ENCODE measurements at regions not wholly inside any gene's neighbourhood (a gene's known extent, or its start where the extent isn't known, plus 50 kb on each side); places are given as distances from the start of the nearest gene placed in this dataset.

DNA sequence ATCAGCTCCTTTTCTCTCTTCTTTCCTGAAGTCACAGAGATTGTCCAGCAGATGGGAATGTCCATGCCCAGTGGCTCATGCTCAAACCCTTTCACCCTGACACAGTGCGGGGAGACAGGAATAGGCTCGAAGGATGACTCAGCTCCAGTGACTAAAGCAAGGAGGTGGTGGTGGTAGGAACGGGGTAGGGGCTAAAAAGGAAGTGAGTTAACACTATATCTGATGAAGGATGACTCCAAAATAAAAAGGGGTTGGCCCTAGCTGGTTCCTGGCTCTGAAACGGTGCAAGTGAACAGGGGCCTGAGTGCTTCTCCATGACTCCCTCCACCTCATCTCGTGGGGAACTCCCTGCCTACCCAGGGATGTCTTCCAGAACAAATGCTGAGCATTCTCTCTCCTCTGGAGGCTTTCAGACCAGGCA lies 167.4 kb upstream of the LPP start:
- no peaks in the 10 kb centered on the region for H3K27me3 ChIP-seq (ENCODE audit: insufficient read depth)
- H3K79me2 ChIP-seq (ENCODE audit: insufficient read depth): no peaks in the 10 kb centered on the region
- no peak for DNase-seq
- peaks cover 0 to 15% of the 10 kb centered on the region in 2 experiments; a peak in 3 of 4 replicates for H3K4me1 ChIP-seq (ENCODE audit: control insufficient read depth in 1 of 2, insufficient read depth in 2 of 2, low read depth in 1 of 2, low read length in 1 of 2)
- peak overlapping the region; percentile 26; the same call in 1 of the 2 replicates for H3K4me2 ChIP-seq
- CTCF ChIA-PET: no interaction called here
- peak overlapping the region; percentile 41; the same call in 1 of the 2 replicates for H2AFZ ChIP-seq (ENCODE audit: low read depth)
- peaks cover 16% of the 10 kb centered on the region for H3F3A ChIP-seq (replicated peaks; ENCODE audit: insufficient read depth)
- peak overlapping the region in 1 of 2 experiments; percentile 82; a peak in 2 of 4 replicates for H3K27ac ChIP-seq (ENCODE audit: low read depth in 2 of 2, low read length in 1 of 2)
- POLR2A ChIA-PET: no interaction called here
- no peaks in the 10 kb centered on the region for H3K9me3 ChIP-seq
- H3K9ac ChIP-seq: no peak overlapping the region
- H3K9me2 ChIP-seq: no peaks in the 10 kb centered on the region
- H3K4me3 ChIP-seq (ENCODE audit: low read depth in 2 of 2, low read length in 1 of 2): no peak overlapping the region
- no peaks in the 10 kb centered on the region for H3K36me3 ChIP-seq (replicated peaks in 1 of 2; ENCODE audit: control insufficient read depth in 1 of 2, insufficient read depth in 2 of 2, low read length in 1 of 2)
- WGBS (ENCODE audit: low lambda C conversion rate): 0% methylated on average over 4 of the region's 5 CpGs
- H4K20me1 ChIP-seq (ENCODE audit: insufficient read depth): no peaks in the 10 kb centered on the region
- TF ChIP-seq IRF3 (IDR thresholded peaks at IDR 0.05; ENCODE audit: low read depth, low read length): no peak
- TF ChIP-seq YY1 (IDR thresholded peaks at IDR 0.05; ENCODE audit: low read depth): no peak
- TF ChIP-seq, protein P1, sequence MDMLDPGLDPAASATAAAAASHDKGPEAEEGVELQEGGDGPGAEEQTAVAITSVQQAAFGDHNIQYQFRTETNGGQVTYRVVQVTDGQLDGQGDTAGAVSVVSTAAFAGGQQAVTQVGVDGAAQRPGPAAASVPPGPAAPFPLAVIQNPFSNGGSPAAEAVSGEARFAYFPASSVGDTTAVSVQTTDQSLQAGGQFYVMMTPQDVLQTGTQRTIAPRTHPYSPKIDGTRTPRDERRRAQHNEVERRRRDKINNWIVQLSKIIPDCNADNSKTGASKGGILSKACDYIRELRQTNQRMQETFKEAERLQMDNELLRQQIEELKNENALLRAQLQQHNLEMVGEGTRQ (IDR thresholded peaks at IDR 0.05; ENCODE audit: borderline replicate concordance, low read depth, low read length): no peak
- peak; percentile 51; the same call in 1 of the 2 replicates for TF ChIP-seq RXRA (IDR thresholded peaks at IDR 0.05; ENCODE audit: borderline replicate concordance, low read depth)
- no peak for TF ChIP-seq EZH2phosphoT487 (IDR thresholded peaks at IDR 0.05; ENCODE audit: borderline replicate concordance, low read depth)
- no peak for TF ChIP-seq GABPA (IDR thresholded peaks at IDR 0.05; ENCODE audit: low read depth)
- TF ChIP-seq TCF12 (IDR thresholded peaks at IDR 0.05): peak; percentile 84
- peak; percentile 95 for TF ChIP-seq JUND (IDR thresholded peaks at IDR 0.05)
- peak; percentile 79; the same call in 1 of the 2 replicates for TF ChIP-seq MEF2A (IDR thresholded peaks at IDR 0.05; ENCODE audit: borderline replicate concordance, low read depth)
- TF ChIP-seq, protein P2, sequence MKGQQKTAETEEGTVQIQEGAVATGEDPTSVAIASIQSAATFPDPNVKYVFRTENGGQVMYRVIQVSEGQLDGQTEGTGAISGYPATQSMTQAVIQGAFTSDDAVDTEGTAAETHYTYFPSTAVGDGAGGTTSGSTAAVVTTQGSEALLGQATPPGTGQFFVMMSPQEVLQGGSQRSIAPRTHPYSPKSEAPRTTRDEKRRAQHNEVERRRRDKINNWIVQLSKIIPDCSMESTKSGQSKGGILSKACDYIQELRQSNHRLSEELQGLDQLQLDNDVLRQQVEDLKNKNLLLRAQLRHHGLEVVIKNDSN (IDR thresholded peaks at IDR 0.05; ENCODE audit: borderline replicate concordance, low read depth): peak; percentile 36; the same call in 1 of the 2 replicates
- no peak for TF ChIP-seq FOXJ3 (CRISPR knock-in tag; IDR thresholded peaks at IDR 0.05)
- peak; percentile 87 for TF ChIP-seq MAX (IDR thresholded peaks at IDR 0.05; ENCODE audit: low read depth)
- TF ChIP-seq GATA2 (CRISPR knock-in tag; IDR thresholded peaks at IDR 0.05): no peak
- peak; percentile 71; the same call in 1 of the 2 replicates for TF ChIP-seq TEAD4 (IDR thresholded peaks at IDR 0.05; ENCODE audit: borderline replicate concordance, insufficient read depth)
- TF ChIP-seq CHD2 (IDR thresholded peaks at IDR 0.05; ENCODE audit: low read length, partially characterized antibody): no peak
- no peak for TF ChIP-seq NRF1 (IDR thresholded peaks at IDR 0.05; ENCODE audit: low read depth, low read length)
- TF ChIP-seq, protein P3, sequence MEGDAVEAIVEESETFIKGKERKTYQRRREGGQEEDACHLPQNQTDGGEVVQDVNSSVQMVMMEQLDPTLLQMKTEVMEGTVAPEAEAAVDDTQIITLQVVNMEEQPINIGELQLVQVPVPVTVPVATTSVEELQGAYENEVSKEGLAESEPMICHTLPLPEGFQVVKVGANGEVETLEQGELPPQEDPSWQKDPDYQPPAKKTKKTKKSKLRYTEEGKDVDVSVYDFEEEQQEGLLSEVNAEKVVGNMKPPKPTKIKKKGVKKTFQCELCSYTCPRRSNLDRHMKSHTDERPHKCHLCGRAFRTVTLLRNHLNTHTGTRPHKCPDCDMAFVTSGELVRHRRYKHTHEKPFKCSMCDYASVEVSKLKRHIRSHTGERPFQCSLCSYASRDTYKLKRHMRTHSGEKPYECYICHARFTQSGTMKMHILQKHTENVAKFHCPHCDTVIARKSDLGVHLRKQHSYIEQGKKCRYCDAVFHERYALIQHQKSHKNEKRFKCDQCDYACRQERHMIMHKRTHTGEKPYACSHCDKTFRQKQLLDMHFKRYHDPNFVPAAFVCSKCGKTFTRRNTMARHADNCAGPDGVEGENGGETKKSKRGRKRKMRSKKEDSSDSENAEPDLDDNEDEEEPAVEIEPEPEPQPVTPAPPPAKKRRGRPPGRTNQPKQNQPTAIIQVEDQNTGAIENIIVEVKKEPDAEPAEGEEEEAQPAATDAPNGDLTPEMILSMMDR (IDR thresholded peaks at IDR 0.05): no peak
- no peak for TF ChIP-seq RAD21 (IDR thresholded peaks at IDR 0.05; ENCODE audit: low read length)
- no peak for TF ChIP-seq SMC3 (IDR thresholded peaks at IDR 0.05; ENCODE audit: low read depth, low read length)
- TF ChIP-seq FOXM1 (IDR thresholded peaks at IDR 0.05; ENCODE audit: low read depth): no peak
- TF ChIP-seq SIN3A (IDR thresholded peaks at IDR 0.05; ENCODE audit: borderline replicate concordance, low read depth, low read length): no peak; the same call in 1 of the 2 replicates
- TF ChIP-seq ZBTB33 (IDR thresholded peaks at IDR 0.05; ENCODE audit: borderline replicate concordance, low read depth): 0 out of 2 replicates have a peak, but pooled peaks have one; percentile 58
- TF ChIP-seq, protein P4, sequence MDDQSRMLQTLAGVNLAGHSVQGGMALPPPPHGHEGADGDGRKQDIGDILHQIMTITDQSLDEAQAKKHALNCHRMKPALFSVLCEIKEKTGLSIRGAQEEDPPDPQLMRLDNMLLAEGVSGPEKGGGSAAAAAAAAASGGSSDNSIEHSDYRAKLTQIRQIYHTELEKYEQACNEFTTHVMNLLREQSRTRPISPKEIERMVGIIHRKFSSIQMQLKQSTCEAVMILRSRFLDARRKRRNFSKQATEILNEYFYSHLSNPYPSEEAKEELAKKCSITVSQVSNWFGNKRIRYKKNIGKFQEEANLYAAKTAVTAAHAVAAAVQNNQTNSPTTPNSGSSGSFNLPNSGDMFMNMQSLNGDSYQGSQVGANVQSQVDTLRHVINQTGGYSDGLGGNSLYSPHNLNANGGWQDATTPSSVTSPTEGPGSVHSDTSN (IDR thresholded peaks at IDR 0.05): peak; percentile 64
- peak; percentile 64; the same call in 1 of the 2 replicates for TF ChIP-seq NFIC (IDR thresholded peaks at IDR 0.05; ENCODE audit: borderline replicate concordance)
- peak; percentile 33; the same call in 1 of the 2 replicates for TF ChIP-seq ELF1 (IDR thresholded peaks at IDR 0.05)
- no peak; the same call in 1 of the 2 replicates for TF ChIP-seq TAF1 (IDR thresholded peaks at IDR 0.05; ENCODE audit: borderline replicate concordance, low read depth, low read length)
- no peak for TF ChIP-seq RFX5 (IDR thresholded peaks at IDR 0.05; ENCODE audit: low read length)
- TF ChIP-seq RCOR1 (IDR thresholded peaks at IDR 0.05; ENCODE audit: low read length): no peak

Measured in SK-N-SH (cell line).